H1 (cell line): ENCODE measurements at regions not wholly inside any gene's neighbourhood (a gene's known extent, or its start where the extent isn't known, plus 50 kb on each side); places are given as distances from the start of the nearest gene placed in this dataset.

Experiments
- FOSL1 ChIP-seq: IDR thresholded peaks from 2 replicates; pipeline ENCODE4 v1.6.1; 2011; ENCODE audit warnings: mild to moderate bottlenecking, low read depth, low read length, moderate library complexity; ENCODE audit not compliant: insufficient read depth
- KDM5A ChIP-seq: fragments of 200-600 bp; IDR thresholded peaks from 2 replicates; pipeline ENCODE4 v1.7.1; 2012; ENCODE audit warnings: mild to moderate bottlenecking, low read length, inconsistent platforms, mixed read lengths
- SRF ChIP-seq: IDR thresholded peaks from 2 replicates; pipeline ENCODE4 v1.6.1; 2011; ENCODE audit warnings: mild to moderate bottlenecking, low read depth, low read length, moderate library complexity

DNA sequence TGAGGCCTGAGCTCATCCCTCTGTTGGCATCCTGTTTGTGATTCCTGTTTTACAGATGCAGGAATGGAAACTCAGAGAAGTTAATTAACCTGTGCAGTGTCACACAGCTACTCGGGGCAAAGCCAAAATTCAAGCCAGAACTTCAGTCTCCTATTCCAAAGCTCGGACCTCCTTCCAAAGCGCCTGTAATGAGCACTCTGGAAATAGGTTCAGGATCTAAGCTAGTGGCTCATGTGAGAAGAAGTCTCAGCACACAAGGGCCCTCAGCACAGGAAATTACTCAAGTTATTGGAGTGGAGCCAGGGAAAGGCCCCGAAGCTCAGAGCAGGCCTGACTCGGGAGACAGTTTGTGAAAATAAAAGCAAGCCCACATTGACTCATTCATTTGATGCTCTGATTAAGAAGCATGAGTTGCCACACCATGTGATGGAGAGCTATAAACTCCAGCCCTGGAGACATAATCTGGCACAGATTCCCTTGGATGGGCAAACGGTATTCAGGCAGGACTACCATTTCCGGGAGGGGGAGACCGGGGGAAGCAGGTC lies 50.6 kb upstream of the LYST start (continued):
- no peak for TF ChIP-seq KDM5A
- no peak for TF ChIP-seq FOSL1
- no peak for TF ChIP-seq SRF
